A549 (cell line): ENCODE measurements at regions not wholly inside any gene's neighbourhood (a gene's known extent, or its start where the extent isn't known, plus 50 kb on each side); places are given as distances from the start of the nearest gene placed in this dataset.

Source experiments
- ATAC-seq, 2 experiments: fragments of 200-7000 bp in 1 of 2; fragments of >200 bp in 1 of 2; cut with Nextera tagmentation in 1 of 2; cut with Tn5 transposase in 1 of 2; 3 replicates each; pipeline versions ENCODE4 v1.8.0 to v1.9.1; 2018 to 2020; ENCODE audit warnings: mild to moderate bottlenecking in 1 of 2, moderate library complexity in 1 of 2
- CTCF ChIA-PET: fragments of 300-600 bp; sonication (Branson Sonifier 250); formaldehyde crosslinking; extraction: SDS; loops from one replicate; lab custom pipeline; 2021; ENCODE audit warnings: antibody characterized with exemption, inconsistent platforms; lab: Yijun Ruan, JAX
- POLR2A ChIA-PET: fragments of 350-600 bp; formaldehyde crosslinking; extraction: SDS; loops from one replicate; lab custom pipeline; 2021; ENCODE audit warnings: antibody characterized with exemption, inconsistent platforms; lab: Yijun Ruan, JAX
- DNase-seq, 2 experiments: peaks; one replicate each; pipeline versions ENCODE4 v3.0.0 to v3.0.0-alpha.2; 2011 to 2016; ENCODE audit warnings: low read depth in 1 of 2, low spot score in 1 of 2
- FAIRE-seq: peaks from 2 replicates; lab custom pipeline; 2011; peaks lifted over from hg19 to GRCh38; lab: Jason Lieb, UNC
- H3K27ac ChIP-seq, 2 experiments: fragments of >200 bp; sonication (Bioruptor Twin); formaldehyde crosslinking; 3 replicates each; pipeline ENCODE4 v1.5.1; 2016 to 2017
- H3K4me1 ChIP-seq: fragments of >200 bp; sonication (Bioruptor Twin); formaldehyde crosslinking; 3 replicates; pipeline ENCODE4 v1.6.1; 2016
- H3K4me2 ChIP-seq: fragments of >200 bp; sonication (Bioruptor Twin); formaldehyde crosslinking; 3 replicates; pipeline ENCODE4 v1.6.1; 2016
- H3K4me3 ChIP-seq: fragments of >200 bp; sonication (Bioruptor Twin); formaldehyde crosslinking; 3 replicates; pipeline ENCODE4 v1.5.1; 2016
- H3K9me3 ChIP-seq: fragments of >200 bp; sonication (Bioruptor Twin); formaldehyde crosslinking; 3 replicates; pipeline ENCODE4 v1.6.1; 2016
- CBX2 ChIP-seq: fragments of 200-600 bp; sonication (generic); IDR thresholded peaks from 2 replicates; pipeline ENCODE4 v1.6.1; 2016; ENCODE audit warnings: low read depth, mild to moderate bottlenecking, borderline replicate concordance
- CBX8 ChIP-seq: fragments of 200-600 bp; sonication (generic); IDR thresholded peaks from 2 replicates; pipeline ENCODE4 v1.6.1; 2016
- CEBPB ChIP-seq, 2 experiments: fragments of >200 bp in 1 of 2; sonication (Bioruptor Twin) in 1 of 2; formaldehyde crosslinking in 1 of 2; IDR thresholded peaks; 2 replicates each; pipeline ENCODE4 v1.6.1; 2012 to 2016
- EHMT2 ChIP-seq: fragments of 200-600 bp; sonication (generic); IDR thresholded peaks from 2 replicates; pipeline ENCODE4 v1.6.1; 2016; ENCODE audit warnings: antibody characterized with exemption, low read depth, mild to moderate bottlenecking, moderate library complexity
- EP300 ChIP-seq, 2 experiments: fragments of >200 bp; sonication (Bioruptor Twin); formaldehyde crosslinking; IDR thresholded peaks; 2 replicates in 1 of 2; 3 replicates in 1 of 2; pipeline ENCODE4 v1.6.1; 2016 to 2017
- FOXS1 ChIP-seq: fragments of 250-450 bp; sonication (Bioruptor Pico); IDR thresholded peaks from 2 replicates; pipeline ENCODE4 v1.5.0; 2020; ENCODE audit warnings: mild to moderate bottlenecking, moderate library complexity
- HDAC2 ChIP-seq: fragments of 200-600 bp; sonication (generic); IDR thresholded peaks from 2 replicates; pipeline ENCODE4 v1.6.1; 2016
- HOXA7 ChIP-seq: fragments of 250-450 bp; sonication (Bioruptor Pico); IDR thresholded peaks from 2 replicates; pipeline ENCODE4 v1.5.0; 2020; ENCODE audit warnings: mild to moderate bottlenecking, moderate library complexity
- JUN ChIP-seq, 2 experiments: fragments of >200 bp; sonication (Bioruptor Twin); formaldehyde crosslinking; IDR thresholded peaks; 2 replicates in 1 of 2; 3 replicates in 1 of 2; pipeline ENCODE4 v1.6.1; 2016 to 2017
- KDM1A ChIP-seq: fragments of 200-600 bp; sonication (generic); IDR thresholded peaks from 2 replicates; pipeline ENCODE4 v1.6.1; 2016; ENCODE audit warnings: low read depth, mild to moderate bottlenecking
- MAX ChIP-seq: IDR thresholded peaks from 2 replicates; pipeline ENCODE4 v1.6.1; 2012
- MAZ ChIP-seq: fragments of 150-350 bp; IDR thresholded peaks from 2 replicates; pipeline ENCODE4 v1.6.1; 2014; ENCODE audit warnings: antibody characterized with exemption, low read depth, low read length, borderline replicate concordance
- NPAS2 ChIP-seq: fragments of 250-450 bp; sonication (Bioruptor Pico); IDR thresholded peaks from 2 replicates; pipeline ENCODE4 v1.8.0; 2022; ENCODE audit warnings: mild to moderate bottlenecking, moderate library complexity, borderline replicate concordance
- POLR2A ChIP-seq: IDR thresholded peaks from 2 replicates; pipeline ENCODE4 v1.6.1; 2012; ENCODE audit warnings: mild to moderate bottlenecking, low read length
- RAD21 ChIP-seq, 2 experiments: fragments of >200 bp in 1 of 2; sonication (Bioruptor Twin) in 1 of 2; formaldehyde crosslinking in 1 of 2; IDR thresholded peaks in 1 of 2; conservative IDR thresholded peaks in 1 of 2; 2 replicates in 1 of 2; 3 replicates in 1 of 2; pipeline ENCODE4 v1.6.1; 2012 to 2018; ENCODE audit warnings: inconsistent platforms in 1 of 2
- REST ChIP-seq: fragments of 200-600 bp; sonication (generic); IDR thresholded peaks from 2 replicates; pipeline ENCODE4 v1.6.1; 2016; ENCODE audit warnings: antibody characterized with exemption, mild to moderate bottlenecking, moderate library complexity
- RFX5 ChIP-seq: fragments of 450-650 bp; IDR thresholded peaks from 2 replicates; pipeline ENCODE4 v1.7.1; 2014; ENCODE audit warnings: antibody characterized with exemption, mild to moderate bottlenecking, moderate library complexity
- RNF2 ChIP-seq: fragments of 200-600 bp; sonication (generic); IDR thresholded peaks from 2 replicates; pipeline ENCODE4 v1.6.1; 2016; ENCODE audit warnings: low read depth, mild to moderate bottlenecking, antibody characterized with exemption, moderate library complexity, borderline replicate concordance
- SMC3 ChIP-seq: fragments of >200 bp; sonication (Bioruptor Twin); formaldehyde crosslinking; IDR thresholded peaks from 3 replicates; pipeline ENCODE4 v1.6.1; 2018; ENCODE audit warnings: inconsistent platforms
- SREBF2 ChIP-seq: fragments of 450-650 bp; IDR thresholded peaks from 2 replicates; pipeline ENCODE4 v1.6.1; 2014; ENCODE audit warnings: mild to moderate bottlenecking, moderate library complexity
- USF2 ChIP-seq: fragments of 450-650 bp; IDR thresholded peaks from 2 replicates; pipeline ENCODE4 v1.6.1; 2014; ENCODE audit warnings: antibody characterized with exemption
- ZC3H11A ChIP-seq: fragments of 450-650 bp; IDR thresholded peaks from 2 replicates; pipeline ENCODE4 v1.6.1; 2014; ENCODE audit warnings: antibody characterized with exemption, mild to moderate bottlenecking
- ZSCAN20 ChIP-seq: fragments of 250-450 bp; sonication (Bioruptor Pico); IDR thresholded peaks from 2 replicates; pipeline ENCODE4 v1.8.0; 2022; ENCODE audit warnings: mild to moderate bottlenecking, moderate library complexity
- WGBS: methylation state at CpG from one replicate; pipeline ENCODE4 v1.1.6; 2017; ENCODE audit errors: missing lambda C conversion rate; 5-methylcytosine and 5-hydroxymethylcytosine counted together

GRCh38 chr4:125979950-125980349 lies 665.2 kb downstream of the FAT4 start (continued):
- no peak for TF ChIP-seq SMC3
- TF ChIP-seq, all 56 proteins: peak for 0

GRCh38 chr4:125983168-125983567 lies 668.4 kb downstream of the FAT4 start:
- H3K27ac ChIP-seq: no peak overlapping the region
- H3K4me1 ChIP-seq: no peaks in the 10 kb centered on the region
- CTCF ChIA-PET: no interaction called here
- H3K4me2 ChIP-seq: no peak overlapping the region
- ATAC-seq: no peak
- POLR2A ChIA-PET: no interaction called here
- H3K9me3 ChIP-seq: no peaks in the 10 kb centered on the region
- no peak for FAIRE-seq
- H3K4me3 ChIP-seq: no peak overlapping the region
- TF ChIP-seq RNF2: no peak
- no peak for TF ChIP-seq MAX
- TF ChIP-seq RAD21 (conservative IDR thresholded peaks at IDR 0.05 in 1 of 2, IDR thresholded peaks at IDR 0.05 in 1 of 2): no peak
- no peak for TF ChIP-seq REST
- no peak for TF ChIP-seq USF2
- TF ChIP-seq CBX8: no peak
- no peak for TF ChIP-seq FOXS1 (CRISPR knock-in tag)
- TF ChIP-seq EP300 (IDR thresholded peaks at IDR 0.05): no peak
- TF ChIP-seq ZSCAN20: no peak
- no peak for TF ChIP-seq MAZ
- TF ChIP-seq ZC3H11A: no peak
- TF ChIP-seq JUN (IDR thresholded peaks at IDR 0.05): no peak
- TF ChIP-seq NPAS2 (CRISPR knock-in tag): no peak
- no peak for TF ChIP-seq SREBF2
- no peak for TF ChIP-seq EHMT2
- TF ChIP-seq SMC3: no peak
- WGBS: 6% methylated on average over 1 of the region's 1 CpG
- DNase-seq: no peak

GRCh38 chr4:125985856-125986255 lies 671.1 kb downstream of the FAT4 start:
- POLR2A ChIA-PET: no interaction called here
- no peak for TF ChIP-seq CEBPB (IDR thresholded peaks at IDR 0.05)
- no peak for TF ChIP-seq CBX2
- TF ChIP-seq SMC3: no peak
- no peak for TF ChIP-seq POLR2A
- TF ChIP-seq HOXA7: no peak
- TF ChIP-seq RFX5: no peak
- TF ChIP-seq MAX: no peak
- TF ChIP-seq EHMT2: no peak
- no peak for TF ChIP-seq HDAC2
- no peak for TF ChIP-seq KDM1A
- Histone ChIP-seq H3K9me3 (no peaks in the 10 kb centered on the region), H3K4me1 (no peaks in the 10 kb centered on the region), H3K27ac (no peak overlapping the region), H3K4me2 (no peak overlapping the region), H3K4me3 (no peak overlapping the region)
- ATAC-seq: no peak
- 39% methylated on average over 3 of the region's 3 CpGs for WGBS
- no peak for DNase-seq
- CTCF ChIA-PET: no interaction called here
- no peak for FAIRE-seq
